WTC11 (cell line): ENCODE measurements at regions not wholly inside any gene's neighbourhood (a gene's known extent, or its start where the extent isn't known, plus 50 kb on each side); places are given as distances from the start of the nearest gene placed in this dataset.

Source experiments
- ATAC-seq: fragments of 200-7000 bp; cut with Tn5 transposase; 2 replicates; pipeline ENCODE4 v1.10.0; 2021; ENCODE audit warnings: mild to moderate bottlenecking, moderate library complexity
- CTCF ChIA-PET: fragments of 300-600 bp; sonication (Branson Sonifier 250); formaldehyde crosslinking; loops from one replicate; lab custom pipeline; 2021; ENCODE audit warnings: antibody characterized with exemption; lab: Charles Lee
- POLR2A ChIA-PET: fragments of 350-600 bp; sonication (Branson Sonifier 250); formaldehyde crosslinking; loops from one replicate; lab custom pipeline; 2021; ENCODE audit warnings: antibody characterized with exemption; lab: Charles Lee
- DNase-seq: peaks from one replicate; pipeline ENCODE4 v3.0.0; 2021; ENCODE audit warnings: low spot score
- H3K27ac Mint-ChIP-seq: 2 replicates; pipeline ENCODE4 v1.8.0; 2021; ENCODE audit warnings: mixed read lengths
- H3K27me3 Mint-ChIP-seq: 2 replicates; pipeline ENCODE4 v1.8.0; 2021; ENCODE audit warnings: low read depth, mild to moderate bottlenecking, moderate library complexity, mixed read lengths
- H3K36me3 Mint-ChIP-seq: 2 replicates; pipeline ENCODE4 v1.8.0; 2021; ENCODE audit warnings: mixed read lengths
- H3K4me1 Mint-ChIP-seq: 2 replicates; pipeline ENCODE4 v1.8.0; 2022; ENCODE audit warnings: mixed read lengths
- H3K4me3 Mint-ChIP-seq: 2 replicates; pipeline ENCODE4 v1.8.0; 2021; ENCODE audit warnings: mild to moderate bottlenecking, moderate library complexity, mixed read lengths
- H3K9me3 Mint-ChIP-seq: 2 replicates; pipeline ENCODE4 v1.8.0; 2021; ENCODE audit warnings: mixed read lengths
- ATF2 ChIP-seq: sonication (generic); formaldehyde crosslinking; IDR thresholded peaks from 2 replicates; pipeline ENCODE4 v1.8.1; 2022; ENCODE audit warnings: low read depth, missing genetic modification reagents, borderline replicate concordance
- CREM ChIP-seq: sonication (generic); formaldehyde crosslinking; IDR thresholded peaks from 2 replicates; pipeline ENCODE4 v1.8.1; 2022; ENCODE audit warnings: mild to moderate bottlenecking, missing genetic modification reagents, moderate library complexity
- E2F1 ChIP-seq: sonication (generic); formaldehyde crosslinking; IDR thresholded peaks from 2 replicates; pipeline ENCODE4 v1.8.0; 2022; ENCODE audit warnings: mild to moderate bottlenecking, missing genetic modification reagents
- E2F5 ChIP-seq: sonication (generic); formaldehyde crosslinking; IDR thresholded peaks from 2 replicates; pipeline ENCODE4 v1.8.1; 2022; ENCODE audit warnings: mild to moderate bottlenecking, moderate library complexity, missing genetic modification reagents
- FOXK1 ChIP-seq: sonication (generic); formaldehyde crosslinking; IDR thresholded peaks from 2 replicates; pipeline ENCODE4 v1.8.0; 2022; ENCODE audit warnings: mild to moderate bottlenecking, moderate library complexity, missing genetic modification reagents
- FOXP4 ChIP-seq: sonication (generic); formaldehyde crosslinking; IDR thresholded peaks from 2 replicates; pipeline ENCODE4 v1.8.0; 2022; ENCODE audit warnings: mild to moderate bottlenecking, missing genetic modification reagents
- HMGXB4 ChIP-seq: sonication (generic); formaldehyde crosslinking; IDR thresholded peaks from 2 replicates; pipeline ENCODE4 v1.8.1; 2023; ENCODE audit warnings: mild to moderate bottlenecking, moderate library complexity, missing genetic modification reagents
- PRDM15 ChIP-seq: sonication (generic); formaldehyde crosslinking; IDR thresholded peaks from 2 replicates; pipeline ENCODE4 v1.8.0; 2022; ENCODE audit warnings: missing genetic modification reagents
- PREB ChIP-seq: sonication (generic); formaldehyde crosslinking; IDR thresholded peaks from 2 replicates; pipeline ENCODE4 v1.8.1; 2022; ENCODE audit warnings: mild to moderate bottlenecking, missing genetic modification reagents, moderate library complexity, borderline replicate concordance
- TEAD1 ChIP-seq: sonication (generic); formaldehyde crosslinking; IDR thresholded peaks from 2 replicates; pipeline ENCODE4 v1.8.0; 2022; ENCODE audit warnings: mild to moderate bottlenecking, missing genetic modification reagents
- ZBTB21 ChIP-seq: sonication (generic); formaldehyde crosslinking; IDR thresholded peaks from 2 replicates; pipeline ENCODE4 v1.8.1; 2023; ENCODE audit warnings: mild to moderate bottlenecking, missing genetic modification reagents, borderline replicate concordance
- ZBTB43 ChIP-seq: sonication (generic); formaldehyde crosslinking; IDR thresholded peaks from 2 replicates; pipeline ENCODE4 v1.8.1; 2023; ENCODE audit warnings: mild to moderate bottlenecking, missing genetic modification reagents
- ZNF121 ChIP-seq: sonication (generic); formaldehyde crosslinking; IDR thresholded peaks from 2 replicates; pipeline ENCODE4 v1.8.0; 2023; ENCODE audit warnings: missing genetic modification reagents
- ZNF263 ChIP-seq: sonication (generic); formaldehyde crosslinking; IDR thresholded peaks from 2 replicates; pipeline ENCODE4 v1.8.1; 2022; ENCODE audit warnings: low read depth, mild to moderate bottlenecking, moderate library complexity, missing genetic modification reagents

- no peak for TF ChIP-seq PREB (CRISPR knock-in tag)
- TF ChIP-seq HMGXB4 (CRISPR knock-in tag): no peak
Observed at GRCh38 chr7:106357675-106358074, 72.9 kb upstream of the NAMPT start (continued).

- H3K9me3 Mint-ChIP-seq: peaks cover 14% of the 10 kb centered on the region
- CTCF ChIA-PET: no interaction called here
- H3K4me1 Mint-ChIP-seq: no peaks in the 10 kb centered on the region
- H3K27ac Mint-ChIP-seq: no peak overlapping the region
- TF ChIP-seq CREM (CRISPR knock-in tag) (no peak), ATF2 (no peak), ZBTB21 (CRISPR knock-in tag) (no peak), PRDM15 (no peak), FOXP4 (no peak), ZBTB43 (CRISPR knock-in tag) (no peak), FOXK1 (CRISPR knock-in tag) (no peak)
- TF ChIP-seq, all 79 proteins: peak for 0
- POLR2A ChIA-PET: no interaction called here
- peak; percentile 69 for ATAC-seq
- Mint-ChIP-seq H3K27me3 (peaks cover 4% of the 10 kb centered on the region), H3K4me3 (no peak overlapping the region), H3K36me3 (no peaks in the 10 kb centered on the region)
- no peak for DNase-seq
Observed at GRCh38 chr7:106354822-106355221, 70.0 kb upstream of the NAMPT start.

- POLR2A ChIA-PET: no interaction called here
- Mint-ChIP-seq H3K27me3 (peaks cover 4% of the 10 kb centered on the region), H3K36me3 (no peaks in the 10 kb centered on the region), H3K4me3 (no peak overlapping the region)
- CTCF ChIA-PET: no interaction called here
- TF ChIP-seq ZNF263 (CRISPR knock-in tag) (no peak), CREM (CRISPR knock-in tag) (no peak), HMGXB4 (CRISPR knock-in tag) (no peak), E2F5 (no peak), TEAD1 (CRISPR knock-in tag) (no peak), ZNF121 (CRISPR knock-in tag) (no peak), E2F1 (CRISPR knock-in tag) (no peak)
- TF ChIP-seq, all 79 proteins: peak for 0
- peaks cover 15% of the 10 kb centered on the region for H3K9me3 Mint-ChIP-seq
- H3K27ac Mint-ChIP-seq: no peak overlapping the region
- DNase-seq: no peak
- ATAC-seq: no peak
- H3K4me1 Mint-ChIP-seq: no peaks in the 10 kb centered on the region
Observed at GRCh38 chr7:106353944-106354343, 69.2 kb upstream of the NAMPT start.
